Sigmoid colon (tissue), 6 donors: ENCODE measurements at regions not wholly inside any gene's neighbourhood (a gene's known extent, or its start where the extent isn't known, plus 50 kb on each side); places are given as distances from the start of the nearest gene placed in this dataset.

Experiments used
- DNase-seq: peaks from one replicate; pipeline ENCODE4 v3.0.0-alpha.2; 2019
- H3K27ac ChIP-seq, 4 donors: fragments of 200-600 bp; sonication (generic); one replicate each; pipeline ENCODE4 v1.5.1; 2016 to 2019; ENCODE audit warnings: mild to moderate bottlenecking in 1 of 4
- H3K27me3 ChIP-seq, 3 donors: fragments of 200-600 bp; sonication (generic); one replicate each; pipeline ENCODE4 v1.5.1; 2019; ENCODE audit warnings: mild to moderate bottlenecking in 1 of 3
- H3K36me3 ChIP-seq, 4 donors: fragments of 200-600 bp; sonication (generic); one replicate each; pipeline ENCODE4 v1.5.1; 2016 to 2019
- H3K4me1 ChIP-seq, 4 donors: fragments of 200-600 bp; sonication (generic); one replicate each; pipeline ENCODE4 v1.5.1; 2017 to 2019
- H3K4me3 ChIP-seq, 4 donors: fragments of 200-600 bp; sonication (generic); one replicate each; pipeline ENCODE4 v1.5.1; 2017 to 2019; ENCODE audit warnings: mild to moderate bottlenecking in 2 of 4, moderate library complexity in 1 of 4
- H3K9me3 ChIP-seq, 4 donors: fragments of 200-600 bp in 3 of 4; sonication (generic) in 3 of 4; one replicate each; pipeline versions ENCODE4 v1.5.1 to v1.6.1; 2013 to 2019
- CTCF ChIP-seq, 4 experiments: fragments of 450-650 bp in 3 of 4; fragments of 200-600 bp in 1 of 4; IDR thresholded peaks; one replicate each; pipeline ENCODE4 v1.5.1; 2016 to 2019; ENCODE audit warnings: antibody characterized with exemption in 4 of 4, mild to moderate bottlenecking in 3 of 4, moderate library complexity in 2 of 4
- EP300 ChIP-seq, 4 donors: sonication (generic); formaldehyde crosslinking; IDR thresholded peaks; one replicate each; pipeline ENCODE4 v1.6.1; 2017; ENCODE audit warnings: antibody characterized with exemption in 4 of 4
- POLR2A ChIP-seq, 2 donors: fragments of 450-650 bp; IDR thresholded peaks; one replicate each; pipeline ENCODE4 v1.6.1; 2016; ENCODE audit warnings: antibody characterized with exemption in 2 of 2, mild to moderate bottlenecking in 2 of 2, moderate library complexity in 2 of 2
- POLR2AphosphoS5 ChIP-seq, 4 donors: sonication (generic); formaldehyde crosslinking; IDR thresholded peaks; one replicate each; pipeline ENCODE4 v1.6.1; 2017; ENCODE audit warnings: antibody characterized with exemption in 4 of 4
- WGBS, 2 donors: extraction: QIAGEN DNeasy Blood & Tissue Kit; methylation state at CpG; one replicate each; pipeline ENCODE4 v1.1.7; 2013; 5-methylcytosine and 5-hydroxymethylcytosine counted together
- intact Hi-C: fragments of 100-400 bp; cut with DNase I; formaldehyde crosslinking; loops from one replicate; pipeline ENCODE4 v1.15.1; 2023
- donor health status: healthy with polysubstance abuse.
- donor health status: healthy.

DNA sequence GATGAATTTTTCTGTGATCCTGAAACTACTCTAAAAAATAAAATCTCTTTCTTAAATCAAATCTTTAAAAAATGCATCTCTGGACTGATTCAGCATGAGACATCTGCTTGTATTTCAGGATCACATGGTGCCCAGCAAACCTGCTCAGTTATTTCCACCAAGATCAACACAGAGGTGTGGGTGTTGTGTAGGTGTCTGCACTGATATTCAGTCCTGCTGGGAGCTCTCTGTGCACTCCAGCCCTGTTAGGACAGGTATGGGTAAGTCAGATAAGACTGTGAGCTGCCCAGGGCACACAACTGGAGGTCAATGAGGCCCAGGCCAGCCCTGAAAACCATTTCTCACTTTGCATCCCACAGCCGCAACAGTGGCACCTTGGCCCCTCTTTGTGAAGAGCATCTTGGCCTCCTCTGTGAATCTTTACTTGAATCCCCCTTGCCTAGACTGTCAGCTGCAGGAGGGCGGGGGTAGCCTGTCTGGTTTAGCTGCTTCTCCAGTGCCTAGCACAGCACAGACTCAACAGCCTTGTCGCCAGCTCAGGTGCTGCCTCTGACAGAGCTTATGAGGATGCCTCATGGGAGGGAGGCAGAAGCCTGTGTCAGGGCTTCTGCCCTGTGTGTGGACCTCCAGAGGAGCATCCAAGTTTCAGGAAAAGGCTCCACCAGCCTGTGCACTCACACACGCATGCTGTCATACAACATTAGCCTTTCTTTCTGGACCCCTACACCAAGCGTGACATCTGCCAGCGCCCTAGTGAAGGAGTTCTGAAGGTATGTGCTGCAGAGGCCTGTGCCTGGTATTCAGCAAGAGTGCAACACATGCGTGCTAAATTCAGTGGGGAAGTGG, 187.6 kb upstream of the CST7 start:
- Histone ChIP-seq H3K27me3 (no peaks in the 10 kb centered on the region), H3K4me1 (no peaks in the 10 kb centered on the region), H3K4me3 (no peak overlapping the region), H3K9me3 (peaks cover 0 to 7% (median 2%) of the 10 kb centered on the region in 4 donors), H3K36me3 (no peaks in the 10 kb centered on the region), H3K27ac (no peak overlapping the region)
- DNase-seq: no peak
- WGBS, 2 donors: 89 to 94% methylated on average over 7 of the region's 7 CpGs
- intact Hi-C loops: no loop called here
- no peak for TF ChIP-seq POLR2AphosphoS5 (IDR thresholded peaks at IDR 0.05)
- no peak for TF ChIP-seq CTCF (IDR thresholded peaks at IDR 0.05)
- TF ChIP-seq EP300 (IDR thresholded peaks at IDR 0.05): no peak
- TF ChIP-seq POLR2A (IDR thresholded peaks at IDR 0.05): no peak

GRCh38 chr20:24762371-24762770, 186.7 kb upstream of the CST7 start:
- Histone ChIP-seq H3K4me1 (no peaks in the 10 kb centered on the region), H3K36me3 (no peaks in the 10 kb centered on the region), H3K9me3 (peaks cover 0 to 7% (median 2%) of the 10 kb centered on the region in 4 donors), H3K27me3 (no peaks in the 10 kb centered on the region), H3K27ac (no peak overlapping the region), H3K4me3 (no peak overlapping the region)
- DNase-seq: no peak
- no peak for TF ChIP-seq CTCF (IDR thresholded peaks at IDR 0.05)
- no peak for TF ChIP-seq EP300 (IDR thresholded peaks at IDR 0.05)
- TF ChIP-seq POLR2A (IDR thresholded peaks at IDR 0.05): no peak
- no peak for TF ChIP-seq POLR2AphosphoS5 (IDR thresholded peaks at IDR 0.05)
- WGBS, 2 donors: 85 to 88% methylated on average over 3 of the region's 3 CpGs
- intact Hi-C loops: no loop called here

- WGBS, 2 donors: 74 to 79% methylated on average over 4 of the region's 4 CpGs
- no peaks in the 10 kb centered on the region for H3K36me3 ChIP-seq
- no peak overlapping the region for H3K27ac ChIP-seq
- H3K4me3 ChIP-seq: no peak overlapping the region
- H3K4me1 ChIP-seq: no peaks in the 10 kb centered on the region
- intact Hi-C loops: no loop called here
- TF ChIP-seq EP300 (IDR thresholded peaks at IDR 0.05): no peak
- DNase-seq: no peak
- H3K27me3 ChIP-seq: no peaks in the 10 kb centered on the region
- peaks cover 0 to 7% (median 2%) of the 10 kb centered on the region in 4 donors for H3K9me3 ChIP-seq
Measured at GRCh38 chr20:24762791-24763350, 186.2 kb upstream of the CST7 start.

DNA sequence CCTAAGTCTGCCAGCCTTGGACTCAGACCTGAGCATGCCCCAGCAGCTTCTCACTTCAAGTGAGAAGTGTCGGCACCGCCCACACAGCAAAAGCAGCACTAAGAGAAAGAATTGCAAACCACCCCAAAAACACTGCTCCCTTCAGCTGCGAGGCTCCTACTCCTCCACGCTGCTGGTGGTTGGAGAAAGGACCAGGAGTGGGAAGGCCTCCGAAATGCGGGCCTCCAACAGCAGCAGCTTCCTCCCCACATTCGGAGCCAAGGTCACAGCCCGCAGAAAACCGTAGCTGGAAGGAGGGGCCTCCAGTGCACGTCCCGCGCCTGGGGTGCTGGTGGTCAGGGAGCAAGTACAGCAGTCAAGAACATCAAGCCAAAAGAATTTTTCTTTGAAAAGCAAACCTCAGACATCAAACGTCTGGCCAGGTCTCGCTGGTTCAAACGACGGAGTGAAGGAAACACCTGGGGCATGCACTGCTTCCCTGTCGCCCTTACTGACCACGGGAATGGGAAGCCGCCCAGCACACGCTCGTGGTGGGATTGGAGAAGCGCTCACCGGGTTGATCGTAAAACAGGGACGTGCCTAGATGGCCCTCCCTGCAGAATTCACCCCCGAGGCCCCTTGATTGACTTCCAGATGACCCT, 185.6 kb upstream of the CST7 start:
- WGBS, 2 donors: 46 to 75% methylated on average over 26 of the region's 26 CpGs
- Histone ChIP-seq H3K4me3 (no peak overlapping the region), H3K4me1 (no peaks in the 10 kb centered on the region), H3K36me3 (no peaks in the 10 kb centered on the region), H3K27me3 (no peaks in the 10 kb centered on the region), H3K27ac (no peak overlapping the region), H3K9me3 (peaks cover 0 to 7% (median 2%) of the 10 kb centered on the region in 4 donors)
- intact Hi-C loops: no loop called here
- DNase-seq: no peak
- no peak for TF ChIP-seq EP300 (IDR thresholded peaks at IDR 0.05)
- no peak for TF ChIP-seq POLR2A (IDR thresholded peaks at IDR 0.05)
- TF ChIP-seq POLR2AphosphoS5 (IDR thresholded peaks at IDR 0.05): no peak
- TF ChIP-seq CTCF (IDR thresholded peaks at IDR 0.05): no peak
